ENCODE measurements at regions not wholly inside any gene's neighbourhood (a gene's known extent, or its start where the extent isn't known, plus 50 kb on each side); places are given as distances from the start of the nearest gene placed in this dataset.

DNA sequence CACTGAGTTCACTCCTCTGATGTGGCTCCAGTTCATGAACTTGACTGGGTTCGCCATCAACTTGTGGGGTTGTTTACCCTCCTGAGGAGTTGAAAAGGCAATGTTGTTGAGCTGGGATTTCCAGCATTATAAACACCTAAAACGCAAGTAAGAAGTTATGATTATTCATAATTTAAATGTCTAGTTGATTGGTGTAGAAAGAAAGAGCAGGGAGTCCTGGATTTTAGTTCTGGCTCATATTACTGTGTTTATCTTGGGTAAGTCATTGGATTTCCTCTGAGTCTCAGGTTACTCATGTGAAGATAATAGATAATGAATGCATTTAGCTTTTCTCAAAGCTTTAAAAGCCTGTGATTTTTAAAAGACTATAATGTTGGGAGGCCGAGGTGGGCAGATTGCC is 438.0 kb upstream of the CDH20 start:
- no peak for TF ChIP-seq HOXB5 (CRISPR knock-in tag; IDR thresholded peaks at IDR 0.05)
- TF ChIP-seq, protein P1, sequence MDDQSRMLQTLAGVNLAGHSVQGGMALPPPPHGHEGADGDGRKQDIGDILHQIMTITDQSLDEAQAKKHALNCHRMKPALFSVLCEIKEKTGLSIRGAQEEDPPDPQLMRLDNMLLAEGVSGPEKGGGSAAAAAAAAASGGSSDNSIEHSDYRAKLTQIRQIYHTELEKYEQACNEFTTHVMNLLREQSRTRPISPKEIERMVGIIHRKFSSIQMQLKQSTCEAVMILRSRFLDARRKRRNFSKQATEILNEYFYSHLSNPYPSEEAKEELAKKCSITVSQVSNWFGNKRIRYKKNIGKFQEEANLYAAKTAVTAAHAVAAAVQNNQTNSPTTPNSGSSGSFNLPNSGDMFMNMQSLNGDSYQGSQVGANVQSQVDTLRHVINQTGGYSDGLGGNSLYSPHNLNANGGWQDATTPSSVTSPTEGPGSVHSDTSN (IDR thresholded peaks at IDR 0.05), result no peak
- TF ChIP-seq, protein P2, sequence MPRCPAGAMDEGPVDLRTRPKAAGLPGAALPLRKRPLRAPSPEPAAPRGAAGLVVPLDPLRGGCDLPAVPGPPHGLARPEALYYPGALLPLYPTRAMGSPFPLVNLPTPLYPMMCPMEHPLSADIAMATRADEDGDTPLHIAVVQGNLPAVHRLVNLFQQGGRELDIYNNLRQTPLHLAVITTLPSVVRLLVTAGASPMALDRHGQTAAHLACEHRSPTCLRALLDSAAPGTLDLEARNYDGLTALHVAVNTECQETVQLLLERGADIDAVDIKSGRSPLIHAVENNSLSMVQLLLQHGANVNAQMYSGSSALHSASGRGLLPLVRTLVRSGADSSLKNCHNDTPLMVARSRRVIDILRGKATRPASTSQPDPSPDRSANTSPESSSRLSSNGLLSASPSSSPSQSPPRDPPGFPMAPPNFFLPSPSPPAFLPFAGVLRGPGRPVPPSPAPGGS (IDR thresholded peaks at IDR 0.05), result no peak
- no peak for TF ChIP-seq KDM5A (IDR thresholded peaks at IDR 0.05)
- TF ChIP-seq HOXA7 (CRISPR knock-in tag; IDR thresholded peaks at IDR 0.05), result no peak
- no peak for TF ChIP-seq POLR2A (IDR thresholded peaks at IDR 0.05; ENCODE audit: low read length)
- no peak for TF ChIP-seq RARB (CRISPR knock-in tag; IDR thresholded peaks at IDR 0.05)
- no peak for TF ChIP-seq CEBPB (IDR thresholded peaks at IDR 0.05)
- no peak for TF ChIP-seq MAFK (IDR thresholded peaks at IDR 0.05; ENCODE audit: partially characterized antibody)
- TF ChIP-seq ZC3H11A (IDR thresholded peaks at IDR 0.05), result no peak
- TF ChIP-seq, protein P3, sequence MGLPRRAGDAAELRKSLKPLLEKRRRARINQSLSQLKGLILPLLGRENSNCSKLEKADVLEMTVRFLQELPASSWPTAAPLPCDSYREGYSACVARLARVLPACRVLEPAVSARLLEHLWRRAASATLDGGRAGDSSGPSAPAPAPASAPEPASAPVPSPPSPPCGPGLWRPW (IDR thresholded peaks at IDR 0.05), result no peak
- no peak for TF ChIP-seq CHD4 (IDR thresholded peaks at IDR 0.05; ENCODE audit: borderline replicate concordance)
- no peak for TF ChIP-seq ESRRA (IDR thresholded peaks at IDR 0.05; ENCODE audit: borderline replicate concordance, low read length)
- no peak for TF ChIP-seq GATA3 (IDR thresholded peaks at IDR 0.05; ENCODE audit: borderline replicate concordance)
- TF ChIP-seq, protein P4, sequence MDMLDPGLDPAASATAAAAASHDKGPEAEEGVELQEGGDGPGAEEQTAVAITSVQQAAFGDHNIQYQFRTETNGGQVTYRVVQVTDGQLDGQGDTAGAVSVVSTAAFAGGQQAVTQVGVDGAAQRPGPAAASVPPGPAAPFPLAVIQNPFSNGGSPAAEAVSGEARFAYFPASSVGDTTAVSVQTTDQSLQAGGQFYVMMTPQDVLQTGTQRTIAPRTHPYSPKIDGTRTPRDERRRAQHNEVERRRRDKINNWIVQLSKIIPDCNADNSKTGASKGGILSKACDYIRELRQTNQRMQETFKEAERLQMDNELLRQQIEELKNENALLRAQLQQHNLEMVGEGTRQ (IDR thresholded peaks at IDR 0.05), result no peak
- TF ChIP-seq, protein P5, sequence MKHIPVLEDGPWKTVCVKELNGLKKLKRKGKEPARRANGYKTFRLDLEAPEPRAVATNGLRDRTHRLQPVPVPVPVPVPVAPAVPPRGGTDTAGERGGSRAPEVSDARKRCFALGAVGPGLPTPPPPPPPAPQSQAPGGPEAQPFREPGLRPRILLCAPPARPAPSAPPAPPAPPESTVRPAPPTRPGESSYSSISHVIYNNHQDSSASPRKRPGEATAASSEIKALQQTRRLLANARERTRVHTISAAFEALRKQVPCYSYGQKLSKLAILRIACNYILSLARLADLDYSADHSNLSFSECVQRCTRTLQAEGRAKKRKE (CRISPR knock-in tag; IDR thresholded peaks at IDR 0.05; ENCODE audit: low read depth), result no peak
- no peaks in the 10 kb centered on the region for H3K4me1 ChIP-seq
- no peak overlapping the region for H3K4me2 ChIP-seq
- DNase-seq (ENCODE audit: low read depth in 1 of 2, low spot score in 1 of 2) (no peak), ATAC-seq (no peak), FAIRE-seq (no peak)
- 11% methylated on average over 3 of the region's 3 CpGs for WGBS (ENCODE audit: missing lambda C conversion rate)
- CTCF ChIA-PET, result no interaction called here
- no peaks in the 10 kb centered on the region for H3K9me3 ChIP-seq
- H3K27ac ChIP-seq, result no peak overlapping the region
- no peak overlapping the region for H3K4me3 ChIP-seq
- POLR2A ChIA-PET, result no interaction called here

DNA sequence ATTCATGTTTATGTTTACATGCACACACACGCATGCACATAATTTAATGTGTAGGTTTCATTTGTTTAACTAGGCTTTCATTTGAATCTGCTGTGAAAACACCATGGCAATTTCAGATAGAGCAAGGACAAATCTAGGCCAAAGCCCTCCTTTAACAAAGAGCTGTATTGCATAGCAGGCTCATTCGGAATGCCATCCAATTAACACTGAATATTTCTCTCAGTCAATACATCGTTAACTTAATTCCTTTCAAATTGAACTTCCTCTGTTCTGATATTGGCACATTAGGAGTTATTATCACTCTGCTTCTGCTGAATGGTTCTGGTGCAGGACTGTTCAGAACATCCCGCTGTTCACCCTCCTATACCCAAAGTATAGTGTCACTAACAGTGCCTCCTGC is 435.1 kb upstream of the CDH20 start:
- no peaks in the 10 kb centered on the region for H3K4me1 ChIP-seq
- CTCF ChIA-PET, result no interaction called here
- DNase-seq (ENCODE audit: low read depth in 1 of 2, low spot score in 1 of 2) (no peak), FAIRE-seq (no peak), ATAC-seq (no peak)
- POLR2A ChIA-PET, result no interaction called here
- 49% methylated on average over 4 of the region's 4 CpGs for WGBS (ENCODE audit: missing lambda C conversion rate)
- no peak overlapping the region for H3K4me2 ChIP-seq
- no peak overlapping the region for H3K4me3 ChIP-seq
- no peak overlapping the region for H3K27ac ChIP-seq
- H3K9me3 ChIP-seq, result no peaks in the 10 kb centered on the region
- TF ChIP-seq HOXB13 (CRISPR knock-in tag; IDR thresholded peaks at IDR 0.05; ENCODE audit: low read depth) (no peak), CBX8 (IDR thresholded peaks at IDR 0.05) (no peak), GATA3 (IDR thresholded peaks at IDR 0.05; ENCODE audit: borderline replicate concordance) (no peak), MAZ (IDR thresholded peaks at IDR 0.05; ENCODE audit: borderline replicate concordance, low read depth, low read length) (no peak), PHF8 (IDR thresholded peaks at IDR 0.05; ENCODE audit: borderline replicate concordance, low read depth) (no peak), RNF2 (IDR thresholded peaks at IDR 0.05; ENCODE audit: borderline replicate concordance, low read depth) (no peak), POLR2A (IDR thresholded peaks at IDR 0.05; ENCODE audit: low read length) (no peak), ZFP36 (IDR thresholded peaks at IDR 0.05; ENCODE audit: borderline replicate concordance, partially characterized antibody) (no peak), HOXA7 (CRISPR knock-in tag; IDR thresholded peaks at IDR 0.05) (no peak), CEBPB (IDR thresholded peaks at IDR 0.05) (no peak), POLR2AphosphoS2 (conservative IDR thresholded peaks at IDR 0.05; ENCODE audit: low read length) (no peak), RARB (CRISPR knock-in tag; IDR thresholded peaks at IDR 0.05) (no peak), KDM1A (IDR thresholded peaks at IDR 0.05; ENCODE audit: low read depth) (no peak), RCOR1 (IDR thresholded peaks at IDR 0.05; ENCODE audit: low read depth, low read length) (no peak), JUNB (IDR thresholded peaks at IDR 0.05) (no peak), ZSCAN20 (CRISPR knock-in tag; IDR thresholded peaks at IDR 0.05) (no peak)
- TF ChIP-seq, protein P6, sequence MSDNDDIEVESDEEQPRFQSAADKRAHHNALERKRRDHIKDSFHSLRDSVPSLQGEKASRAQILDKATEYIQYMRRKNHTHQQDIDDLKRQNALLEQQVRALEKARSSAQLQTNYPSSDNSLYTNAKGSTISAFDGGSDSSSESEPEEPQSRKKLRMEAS (IDR thresholded peaks at IDR 0.05), result no peak
- TF ChIP-seq, protein P7, sequence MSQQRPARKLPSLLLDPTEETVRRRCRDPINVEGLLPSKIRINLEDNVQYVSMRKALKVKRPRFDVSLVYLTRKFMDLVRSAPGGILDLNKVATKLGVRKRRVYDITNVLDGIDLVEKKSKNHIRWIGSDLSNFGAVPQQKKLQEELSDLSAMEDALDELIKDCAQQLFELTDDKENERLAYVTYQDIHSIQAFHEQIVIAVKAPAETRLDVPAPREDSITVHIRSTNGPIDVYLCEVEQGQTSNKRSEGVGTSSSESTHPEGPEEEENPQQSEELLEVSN (IDR thresholded peaks at IDR 0.05; ENCODE audit: borderline replicate concordance, low read depth), result no peak
